ENCODE measurements at regions not wholly inside any gene's neighbourhood (a gene's known extent, or its start where the extent isn't known, plus 50 kb on each side); places are given as distances from the start of the nearest gene placed in this dataset.

GRCh38 chr2:238793801-238794449 is 54.0 kb upstream of the TWIST2 start:
- peak in 1 of 10 donors; percentile 20 for DNase-seq
- intact Hi-C loops (cut with DNase I) = no loop called here

- intact Hi-C loops (cut with DNase I) = no loop called here
- DNase-seq = peak in 2 of 10 donors; percentile 55 to 62
Measured at GRCh38 chr2:238796223-238796885, 51.5 kb upstream of the TWIST2 start.

GRCh38 chr2:238797537-238797936 is 50.3 kb upstream of the TWIST2 start:
- intact Hi-C loops (cut with DNase I) = no loop called here
- DNase-seq = peak in 1 of 10 donors; percentile 15

Measured in posterior cingulate gyrus (tissue), 11 donors.